ENCODE measurements at regions not wholly inside any gene's neighbourhood (a gene's known extent, or its start where the extent isn't known, plus 50 kb on each side); places are given as distances from the start of the nearest gene placed in this dataset.
"Not testable (repeated sequence)": the region's sequence is repeated elsewhere in the genome, so short reads cannot be mapped to it uniquely, and the experiment has no call there.

GRCh38 chr4:181021213-181021612 is 1222.0 kb upstream of the TENM3 start:
- Mint-ChIP-seq H3K27me3 (no peaks in the 10 kb centered on the region), H3K9me3 (peaks cover 7 to 15% (median 13%) of the 10 kb centered on the region in 3 donors), H3K4me1 (no peaks in the 10 kb centered on the region), H3K36me3 (no peaks in the 10 kb centered on the region), H3K4me3 (no peak overlapping the region), H3K27ac (no peak overlapping the region)
- ATAC-seq (replicated peaks in 1 of 4) (no peak), DNase-seq (no peak)
- ChIA-PET CTCF (no interaction called here), POLR2A (no interaction called here)
- no peaks in the 10 kb centered on the region for H3K4me1 ChIP-seq (ENCODE audit: control insufficient read depth in 1 of 2, extremely low read depth in 1 of 2, insufficient read depth in 2 of 2, low read length in 2 of 2)
- no peak overlapping the region for H3K4me3 ChIP-seq (ENCODE audit: control insufficient read depth in 1 of 2, extremely low read depth in 1 of 2, low read length in 1 of 2)
- H3K36me3 ChIP-seq (ENCODE audit: control insufficient read depth in 2 of 2, extremely low read depth in 1 of 2, insufficient read depth in 1 of 2, low read length in 1 of 2): no peaks in the 10 kb centered on the region
- no peaks in the 10 kb centered on the region for H3K9me3 ChIP-seq
- no CpG with 5 or more reads among the region's 1 CpG for WGBS (ENCODE audit: insufficient coverage)
- no peak overlapping the region for H3K27ac ChIP-seq (ENCODE audit: low read length)
- no peaks in the 10 kb centered on the region for H3K27me3 ChIP-seq (replicated peaks in 1 of 2; ENCODE audit: control insufficient read depth in 2 of 2, extremely low read depth in 1 of 2, insufficient read depth in 2 of 2, low read length in 1 of 2)

- H3K4me3 ChIP-seq (ENCODE audit: control insufficient read depth in 1 of 2, extremely low read depth in 1 of 2, low read length in 1 of 2); H3K27ac Mint-ChIP-seq; DNase-seq; H3K36me3 Mint-ChIP-seq; CTCF ChIA-PET; H3K9me3 ChIP-seq; POLR2A ChIA-PET; H3K27me3 Mint-ChIP-seq; H3K27me3 ChIP-seq (replicated peaks in 1 of 2; ENCODE audit: control insufficient read depth in 2 of 2, extremely low read depth in 1 of 2, insufficient read depth in 2 of 2, low read length in 1 of 2); H3K4me3 Mint-ChIP-seq; H3K27ac ChIP-seq (ENCODE audit: low read length); ATAC-seq (replicated peaks in 1 of 4); H3K36me3 ChIP-seq (ENCODE audit: control insufficient read depth in 2 of 2, extremely low read depth in 1 of 2, insufficient read depth in 1 of 2, low read length in 1 of 2); H3K4me1 ChIP-seq (ENCODE audit: control insufficient read depth in 1 of 2, extremely low read depth in 1 of 2, insufficient read depth in 2 of 2, low read length in 2 of 2); H3K4me1 Mint-ChIP-seq: not testable (repeated sequence)
- peaks cover 13 to 34% (median 23%) of the 10 kb centered on the region in 3 donors for H3K9me3 Mint-ChIP-seq
- 92% methylated on average over 11 of the region's 14 CpGs for WGBS (ENCODE audit: insufficient coverage)
Measured at GRCh38 chr4:181030135-181030921, 1212.9 kb upstream of the TENM3 start.

- Histone ChIP-seq H3K27me3 (replicated peaks in 1 of 2; ENCODE audit: control insufficient read depth in 2 of 2, extremely low read depth in 1 of 2, insufficient read depth in 2 of 2, low read length in 1 of 2) (no peaks in the 10 kb centered on the region), H3K4me1 (ENCODE audit: control insufficient read depth in 1 of 2, extremely low read depth in 1 of 2, insufficient read depth in 2 of 2, low read length in 2 of 2) (no peaks in the 10 kb centered on the region), H3K27ac (ENCODE audit: low read length) (no peak overlapping the region), H3K36me3 (ENCODE audit: control insufficient read depth in 2 of 2, extremely low read depth in 1 of 2, insufficient read depth in 1 of 2, low read length in 1 of 2) (no peaks in the 10 kb centered on the region), H3K4me3 (ENCODE audit: control insufficient read depth in 1 of 2, extremely low read depth in 1 of 2, low read length in 1 of 2) (no peak overlapping the region), H3K9me3 (no peaks in the 10 kb centered on the region)
- no peak for DNase-seq
- POLR2A ChIA-PET: no interaction called here
- Mint-ChIP-seq H3K27me3 (no peaks in the 10 kb centered on the region), H3K4me1 (no peaks in the 10 kb centered on the region), H3K36me3 (no peaks in the 10 kb centered on the region), H3K9me3 (peaks cover 13 to 34% (median 24%) of the 10 kb centered on the region in 3 donors), H3K4me3 (no peak overlapping the region), H3K27ac (no peak overlapping the region)
- 86% methylated on average over 6 of the region's 7 CpGs for WGBS (ENCODE audit: insufficient coverage)
- no peak for ATAC-seq (replicated peaks in 1 of 4)
- CTCF ChIA-PET: no interaction called here
Measured at GRCh38 chr4:181030961-181031360, 1212.2 kb upstream of the TENM3 start.

- ChIA-PET POLR2A (no interaction called here), CTCF (no interaction called here)
- Mint-ChIP-seq H3K4me1 (no peaks in the 10 kb centered on the region), H3K4me3 (no peak overlapping the region), H3K27ac (no peak overlapping the region), H3K36me3 (no peaks in the 10 kb centered on the region), H3K9me3 (peaks cover 10 to 19% (median 14%) of the 10 kb centered on the region in 3 donors), H3K27me3 (no peaks in the 10 kb centered on the region)
- Histone ChIP-seq H3K4me3 (ENCODE audit: control insufficient read depth in 1 of 2, extremely low read depth in 1 of 2, low read length in 1 of 2) (no peak overlapping the region), H3K27me3 (replicated peaks in 1 of 2; ENCODE audit: control insufficient read depth in 2 of 2, extremely low read depth in 1 of 2, insufficient read depth in 2 of 2, low read length in 1 of 2) (no peaks in the 10 kb centered on the region), H3K4me1 (ENCODE audit: control insufficient read depth in 1 of 2, extremely low read depth in 1 of 2, insufficient read depth in 2 of 2, low read length in 2 of 2) (no peaks in the 10 kb centered on the region), H3K36me3 (ENCODE audit: control insufficient read depth in 2 of 2, extremely low read depth in 1 of 2, insufficient read depth in 1 of 2, low read length in 1 of 2) (no peaks in the 10 kb centered on the region), H3K9me3 (no peaks in the 10 kb centered on the region), H3K27ac (ENCODE audit: low read length) (no peak overlapping the region)
- WGBS (ENCODE audit: insufficient coverage): no CpG with 5 or more reads among the region's 4 CpGs
- ATAC-seq (replicated peaks in 1 of 4): no peak
- DNase-seq: no peak
Measured at GRCh38 chr4:181043486-181043885, 1199.7 kb upstream of the TENM3 start.

GRCh38 chr4:181046809-181047208 is 1196.4 kb upstream of the TENM3 start:
- ChIA-PET POLR2A (no interaction called here), CTCF (no interaction called here)
- Histone ChIP-seq H3K27me3 (replicated peaks in 1 of 2; ENCODE audit: control insufficient read depth in 2 of 2, extremely low read depth in 1 of 2, insufficient read depth in 2 of 2, low read length in 1 of 2) (no peaks in the 10 kb centered on the region), H3K9me3 (no peaks in the 10 kb centered on the region), H3K27ac (ENCODE audit: low read length) (no peak overlapping the region), H3K4me1 (ENCODE audit: control insufficient read depth in 1 of 2, extremely low read depth in 1 of 2, insufficient read depth in 2 of 2, low read length in 2 of 2) (no peaks in the 10 kb centered on the region), H3K36me3 (ENCODE audit: control insufficient read depth in 2 of 2, extremely low read depth in 1 of 2, insufficient read depth in 1 of 2, low read length in 1 of 2) (no peaks in the 10 kb centered on the region), H3K4me3 (ENCODE audit: control insufficient read depth in 1 of 2, extremely low read depth in 1 of 2, low read length in 1 of 2) (no peak overlapping the region)
- peaks cover 10 to 17% (median 14%) of the 10 kb centered on the region in 3 donors for H3K9me3 Mint-ChIP-seq
- H3K27ac Mint-ChIP-seq: no peak overlapping the region
- no peaks in the 10 kb centered on the region for H3K27me3 Mint-ChIP-seq
- H3K4me1 Mint-ChIP-seq: no peaks in the 10 kb centered on the region
- 100% methylated on average over 1 of the region's 9 CpGs for WGBS (ENCODE audit: insufficient coverage)
- ATAC-seq (replicated peaks in 1 of 4): no peak
- H3K36me3 Mint-ChIP-seq: no peaks in the 10 kb centered on the region
- H3K4me3 Mint-ChIP-seq: no peak overlapping the region
- no peak for DNase-seq

GRCh38 chr4:181051931-181052330 is 1191.3 kb upstream of the TENM3 start:
- Mint-ChIP-seq H3K4me1 (no peaks in the 10 kb centered on the region), H3K4me3 (no peak overlapping the region), H3K27ac (no peak overlapping the region), H3K9me3 (peaks cover 0 to 8% (median 4%) of the 10 kb centered on the region in 3 donors), H3K36me3 (no peaks in the 10 kb centered on the region), H3K27me3 (no peaks in the 10 kb centered on the region)
- Histone ChIP-seq H3K4me1 (ENCODE audit: control insufficient read depth in 1 of 2, extremely low read depth in 1 of 2, insufficient read depth in 2 of 2, low read length in 2 of 2) (no peaks in the 10 kb centered on the region), H3K36me3 (ENCODE audit: control insufficient read depth in 2 of 2, extremely low read depth in 1 of 2, insufficient read depth in 1 of 2, low read length in 1 of 2) (no peaks in the 10 kb centered on the region), H3K9me3 (no peaks in the 10 kb centered on the region), H3K4me3 (ENCODE audit: control insufficient read depth in 1 of 2, extremely low read depth in 1 of 2, low read length in 1 of 2) (no peak overlapping the region), H3K27ac (ENCODE audit: low read length) (no peak overlapping the region), H3K27me3 (replicated peaks in 1 of 2; ENCODE audit: control insufficient read depth in 2 of 2, extremely low read depth in 1 of 2, insufficient read depth in 2 of 2, low read length in 1 of 2) (no peaks in the 10 kb centered on the region)
- ChIA-PET POLR2A (no interaction called here), CTCF (no interaction called here)
- DNase-seq (no peak), ATAC-seq (replicated peaks in 1 of 4) (no peak)

GRCh38 chr4:181061787-181062186 is 1181.4 kb upstream of the TENM3 start:
- Histone ChIP-seq H3K36me3 (ENCODE audit: control insufficient read depth in 2 of 2, extremely low read depth in 1 of 2, insufficient read depth in 1 of 2, low read length in 1 of 2) (no peaks in the 10 kb centered on the region), H3K27me3 (replicated peaks in 1 of 2; ENCODE audit: control insufficient read depth in 2 of 2, extremely low read depth in 1 of 2, insufficient read depth in 2 of 2, low read length in 1 of 2) (no peaks in the 10 kb centered on the region), H3K9me3 (no peaks in the 10 kb centered on the region), H3K4me3 (ENCODE audit: control insufficient read depth in 1 of 2, extremely low read depth in 1 of 2, low read length in 1 of 2) (no peak overlapping the region), H3K4me1 (ENCODE audit: control insufficient read depth in 1 of 2, extremely low read depth in 1 of 2, insufficient read depth in 2 of 2, low read length in 2 of 2) (no peaks in the 10 kb centered on the region), H3K27ac (ENCODE audit: low read length) (no peak overlapping the region)
- ChIA-PET POLR2A (no interaction called here), CTCF (no interaction called here)
- DNase-seq (no peak), ATAC-seq (replicated peaks in 1 of 4) (no peak)
- Mint-ChIP-seq H3K9me3 (peaks cover 5 to 11% (median 7%) of the 10 kb centered on the region in 3 donors), H3K4me1 (no peaks in the 10 kb centered on the region), H3K27me3 (no peaks in the 10 kb centered on the region), H3K4me3 (no peak overlapping the region), H3K36me3 (no peaks in the 10 kb centered on the region), H3K27ac (no peak overlapping the region)
- no CpG with 5 or more reads among the region's 1 CpG for WGBS (ENCODE audit: insufficient coverage)
